ENCODE measurements at regions not wholly inside any gene's neighbourhood (a gene's known extent, or its start where the extent isn't known, plus 50 kb on each side); places are given as distances from the start of the nearest gene placed in this dataset.
A peak's percentile ranks its signal among the peaks of the same experiment; 100 is the strongest.

- TF ChIP-seq CHD7 (IDR thresholded peaks at IDR 0.05; ENCODE audit: insufficient replicate concordance, low read length) (peak; percentile 53), BACH1 (IDR thresholded peaks at IDR 0.05; ENCODE audit: low read length) (no peak), NRF1 (IDR thresholded peaks at IDR 0.05; ENCODE audit: low read depth, low read length) (no peak), TEAD4 (IDR thresholded peaks at IDR 0.05; ENCODE audit: low read depth, low read length) (peak; percentile 83), GABPA (IDR thresholded peaks at IDR 0.05; ENCODE audit: borderline replicate concordance, insufficient read depth, low read length) (no peak)
These were observed 400.5 kb downstream of the RAPGEF2 start (continued) for GRCh38 chr4:159503236-159504008.

All from H1 (cell line).